Upper lobe of left lung (tissue), 6 donors: ENCODE measurements at regions not wholly inside any gene's neighbourhood (a gene's known extent, or its start where the extent isn't known, plus 50 kb on each side); places are given as distances from the start of the nearest gene placed in this dataset.
"Not testable (repeated sequence)": the region's sequence is repeated elsewhere in the genome, so short reads cannot be mapped to it uniquely, and the experiment has no call there.

Source experiments
- ATAC-seq, 2 donors: fragments of 200-7000 bp; cut with Tn5 transposase; one replicate each; pipeline ENCODE4 v1.9.1; 2022; ENCODE audit warnings: mild to moderate bottlenecking in 2 of 2, moderate library complexity in 2 of 2; ENCODE audit not compliant: low FRiP score in 2 of 2
- DNase-seq, 2 donors: peaks; one replicate each; pipeline ENCODE4 v3.0.0-alpha.2; 2019 to 2020
- H3K27ac ChIP-seq, 4 donors: fragments of 200-600 bp; sonication (generic); one replicate each; pipeline ENCODE4 v1.5.1; 2016 to 2019
- H3K27me3 ChIP-seq, 4 donors: fragments of 200-600 bp; sonication (generic); one replicate each; pipeline ENCODE4 v1.5.1; 2017 to 2019
- H3K36me3 ChIP-seq, 4 donors: fragments of 200-600 bp; sonication (generic); one replicate each; pipeline ENCODE4 v1.5.1; 2016 to 2019
- H3K4me1 ChIP-seq, 4 donors: fragments of 200-600 bp; sonication (generic); one replicate each; pipeline ENCODE4 v1.5.1; 2018 to 2019
- H3K4me3 ChIP-seq, 4 donors: fragments of 200-600 bp; sonication (generic); one replicate each; pipeline ENCODE4 v1.5.1; 2017 to 2019; ENCODE audit warnings: mild to moderate bottlenecking in 2 of 4, moderate library complexity in 1 of 4
- H3K9me3 ChIP-seq, 4 donors: fragments of 200-600 bp; sonication (generic); one replicate each; pipeline ENCODE4 v1.5.1; 2018 to 2019
- CTCF ChIP-seq, 6 experiments: fragments of 450-650 bp in 4 of 6; fragments of 200-600 bp in 2 of 6; sonication (generic) in 2 of 6; IDR thresholded peaks; one replicate each; pipeline ENCODE4 v1.5.1; 2016 to 2019; ENCODE audit warnings: antibody characterized with exemption in 6 of 6
- EP300 ChIP-seq, 4 donors: sonication (generic); formaldehyde crosslinking; IDR thresholded peaks; one replicate each; pipeline ENCODE4 v1.5.1; 2017; ENCODE audit warnings: antibody characterized with exemption in 4 of 4, control low read depth in 2 of 4
- POLR2A ChIP-seq, 4 donors: fragments of 450-650 bp; IDR thresholded peaks; one replicate each; pipeline ENCODE4 v1.5.1; 2016 to 2017; ENCODE audit warnings: antibody characterized with exemption in 4 of 4, mild to moderate bottlenecking in 2 of 4
- POLR2AphosphoS5 ChIP-seq, 2 donors: sonication (generic); formaldehyde crosslinking; IDR thresholded peaks; one replicate each; pipeline ENCODE4 v1.5.1; 2017; ENCODE audit warnings: antibody characterized with exemption in 2 of 2
- WGBS, 2 donors: methylation state at CpG; one replicate each; pipeline ENCODE4 v1.1.5; 2017 to 2018; 5-methylcytosine and 5-hydroxymethylcytosine counted together
- donor health status: DM: no; HTN: no; CAD: no; lungs with moderate emphysema.
- donor health status: DM: no; HTN: yes; CAD: no; lungs with severe emphysema.

DNA sequence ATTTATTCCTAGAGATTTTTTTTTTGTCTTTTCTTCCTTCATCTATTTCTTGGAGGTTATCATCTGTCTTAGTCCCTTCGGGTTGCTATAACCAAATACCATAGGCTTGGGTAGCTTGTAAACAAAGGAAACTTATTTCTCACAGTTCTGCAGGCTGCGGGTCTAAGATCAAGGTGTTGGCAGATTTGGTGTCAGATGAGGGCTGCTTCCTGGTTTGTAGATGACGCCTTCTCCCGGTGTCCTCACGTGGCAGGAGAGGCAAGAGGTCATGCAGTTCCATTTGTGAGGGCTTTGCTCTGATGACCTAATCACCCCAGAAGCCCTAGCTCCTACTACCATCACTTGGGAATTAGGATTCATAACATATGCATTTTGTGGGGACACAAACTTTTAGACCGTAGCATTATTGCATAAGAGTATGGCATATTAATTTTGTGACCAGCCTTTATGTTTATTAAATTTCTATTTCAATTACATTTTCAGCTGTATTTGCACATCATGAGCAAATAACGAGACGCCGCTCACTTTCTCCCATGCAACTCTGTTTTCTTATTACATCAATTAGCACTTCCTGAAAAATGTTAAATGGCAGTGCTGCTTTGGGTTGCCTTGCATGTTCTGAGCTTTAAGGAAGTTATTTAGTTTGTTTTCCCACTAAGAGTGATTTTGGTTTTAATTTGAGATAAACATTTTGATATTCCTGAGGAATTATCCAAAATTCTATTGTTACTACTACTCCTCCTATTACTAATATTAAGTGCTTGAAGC lies 246.4 kb upstream of the HDAC4 start:
- H3K27ac ChIP-seq, result no peak overlapping the region
- H3K36me3 ChIP-seq, result no peaks in the 10 kb centered on the region
- DNase-seq, result no peak
- WGBS, 2 donors, result 48 to 52% methylated on average over 9 of the region's 9 CpGs
- no peaks in the 10 kb centered on the region for H3K9me3 ChIP-seq
- ATAC-seq, result no peak
- no peak overlapping the region for H3K4me3 ChIP-seq
- no peaks in the 10 kb centered on the region for H3K27me3 ChIP-seq
- TF ChIP-seq EP300 (IDR thresholded peaks at IDR 0.05), result no peak
- no peaks in the 10 kb centered on the region for H3K4me1 ChIP-seq

GRCh38 chr2:239646184-239646583 lies 245.4 kb upstream of the HDAC4 start:
- H3K9me3 ChIP-seq, result no peaks in the 10 kb centered on the region
- no peak overlapping the region for H3K4me3 ChIP-seq
- no peak for TF ChIP-seq POLR2A (IDR thresholded peaks at IDR 0.05)
- H3K36me3 ChIP-seq, result no peaks in the 10 kb centered on the region
- no peaks in the 10 kb centered on the region for H3K4me1 ChIP-seq
- ATAC-seq (no peak), DNase-seq (no peak)
- H3K27ac ChIP-seq, result no peak overlapping the region
- WGBS, 2 donors, result 80 to 85% methylated on average over 14 of the region's 14 CpGs
- no peaks in the 10 kb centered on the region for H3K27me3 ChIP-seq

DNA sequence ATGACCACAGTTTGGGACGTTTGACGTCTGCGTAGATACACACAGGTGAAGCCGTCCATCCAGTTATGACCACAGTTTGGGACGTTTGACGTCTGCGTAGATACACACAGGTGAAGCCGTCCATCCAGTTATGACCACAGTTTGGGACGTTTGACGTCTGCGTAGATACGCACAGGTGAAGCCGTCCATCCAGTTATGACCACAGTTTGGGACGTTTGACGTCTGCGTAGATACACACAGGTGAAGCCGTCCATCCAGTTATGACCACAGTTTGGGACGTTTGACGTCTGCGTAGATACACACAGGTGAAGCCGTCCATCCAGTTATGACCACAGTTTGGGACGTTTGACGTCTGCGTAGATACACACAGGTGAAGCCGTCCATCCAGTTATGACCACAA lies 243.8 kb upstream of the HDAC4 start:
- 75 to 86% methylated on average over 4 to 6 of the region's 25 CpGs for WGBS, 2 donors

DNA sequence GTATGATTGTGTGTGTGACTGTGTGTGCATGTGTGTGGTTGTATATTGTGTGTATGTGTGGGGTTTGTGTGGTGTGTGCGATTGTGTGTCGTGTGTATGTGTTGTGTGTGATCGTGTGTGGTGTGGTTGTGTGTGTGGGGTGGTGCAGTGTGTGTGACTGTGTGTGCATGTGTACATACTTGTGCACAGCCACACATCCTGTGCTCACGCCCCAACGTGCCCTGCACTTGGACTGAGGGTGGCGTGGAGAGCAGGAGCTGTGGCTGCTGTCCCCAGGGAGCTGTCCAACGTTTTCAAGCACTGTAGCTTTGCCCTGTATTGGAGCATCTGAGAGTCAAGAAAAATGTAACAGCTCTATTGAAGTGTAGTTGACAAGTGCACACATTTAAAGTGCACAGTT lies 243.2 kb upstream of the HDAC4 start:
- DNase-seq, result no peak
- 39 to 44% methylated on average over 7 of the region's 7 CpGs for WGBS, 2 donors
- no peaks in the 10 kb centered on the region for H3K9me3 ChIP-seq
- no peaks in the 10 kb centered on the region for H3K27me3 ChIP-seq
- no peaks in the 10 kb centered on the region for H3K4me1 ChIP-seq
- no peak overlapping the region for H3K4me3 ChIP-seq
- TF ChIP-seq EP300 (IDR thresholded peaks at IDR 0.05) (no peak), CTCF (IDR thresholded peaks at IDR 0.05) (no peak), POLR2A (IDR thresholded peaks at IDR 0.05) (no peak)
- H3K27ac ChIP-seq, result no peak overlapping the region
- no peaks in the 10 kb centered on the region for H3K36me3 ChIP-seq
- peak in 1 of 2 donors; percentile 23 for ATAC-seq

More for the DNA sequence above, 243.8 kb upstream of the HDAC4 start:
- ATAC-seq, DNase-seq, H3K27ac ChIP-seq, H3K4me3 ChIP-seq, H3K36me3 ChIP-seq, H3K27me3 ChIP-seq, H3K9me3 ChIP-seq, H3K4me1 ChIP-seq: not testable (repeated sequence)

DNA sequence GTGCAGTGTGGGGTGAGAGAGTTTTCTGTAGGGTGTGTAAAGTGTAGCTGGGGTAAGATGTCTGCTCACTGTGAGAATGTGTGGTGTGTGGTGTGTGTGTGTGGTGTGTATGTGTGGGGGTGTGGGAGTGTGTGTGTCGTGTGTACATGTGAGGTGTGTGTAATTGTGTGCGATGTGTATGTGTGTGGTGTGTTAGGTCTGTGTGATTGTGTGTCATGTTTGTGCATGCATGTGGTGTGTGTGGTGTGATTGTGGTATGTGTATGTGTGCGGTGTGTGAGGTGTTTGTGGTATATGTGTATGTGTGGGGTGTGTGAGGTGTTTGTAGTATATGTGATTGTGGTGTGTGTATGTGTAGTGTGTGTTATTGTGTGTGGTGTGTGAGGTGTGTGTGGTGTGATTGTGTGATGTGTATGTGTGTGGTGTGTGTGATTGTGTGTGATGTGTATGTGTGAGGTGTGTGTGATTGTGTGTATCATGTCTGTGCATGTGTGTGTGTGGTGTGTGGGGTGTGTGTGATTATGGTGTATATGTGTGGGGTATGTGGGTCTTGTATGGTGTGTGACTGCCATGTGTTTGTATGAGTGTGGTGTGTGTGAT lies 241.7 kb upstream of the HDAC4 start:
- H3K4me3 ChIP-seq, result no peak overlapping the region
- WGBS, 2 donors, result 76 to 94% methylated on average over 3 of the region's 3 CpGs
- no peak for ATAC-seq

GRCh38 chr2:239641904-239642303 lies 241.1 kb upstream of the HDAC4 start:
- not testable (repeated sequence) for H3K4me1 ChIP-seq, H3K36me3 ChIP-seq, H3K4me3 ChIP-seq, DNase-seq, H3K27me3 ChIP-seq, H3K9me3 ChIP-seq, H3K27ac ChIP-seq, ATAC-seq
- WGBS, 2 donors, result 87 to 92% methylated on average over 11 of the region's 11 CpGs

More for the DNA sequence above, 241.7 kb upstream of the HDAC4 start:
- no peak for DNase-seq
- H3K4me1 ChIP-seq, result no peaks in the 10 kb centered on the region
- TF ChIP-seq CTCF (IDR thresholded peaks at IDR 0.05) (no peak), POLR2A (IDR thresholded peaks at IDR 0.05) (no peak), EP300 (IDR thresholded peaks at IDR 0.05) (no peak), POLR2AphosphoS5 (IDR thresholded peaks at IDR 0.05) (no peak)
- H3K27me3 ChIP-seq, result no peaks in the 10 kb centered on the region
- no peaks in the 10 kb centered on the region for H3K9me3 ChIP-seq
- H3K36me3 ChIP-seq, result no peaks in the 10 kb centered on the region
- H3K27ac ChIP-seq, result no peak overlapping the region
